Skeletal muscle tissue (tissue), 3 donors: ENCODE measurements at regions not wholly inside any gene's neighbourhood (a gene's known extent, or its start where the extent isn't known, plus 50 kb on each side); places are given as distances from the start of the nearest gene placed in this dataset.

ENCODE experiments used
- H3K27ac ChIP-seq: one replicate; pipeline ENCODE4 v1.7.0; 2013; ENCODE audit warnings: mild to moderate bottlenecking, low read depth, low read length, inconsistent platforms
- H3K27me3 ChIP-seq, 3 donors: one replicate each; pipeline ENCODE4 v1.7.0; 2013; ENCODE audit warnings: low read length in 3 of 3; ENCODE audit not compliant: control insufficient read depth in 3 of 3, insufficient read depth in 3 of 3
- H3K36me3 ChIP-seq, 3 donors: one replicate each; pipeline ENCODE4 v1.7.0; 2013; ENCODE audit warnings: low read length in 3 of 3; ENCODE audit not compliant: control insufficient read depth in 3 of 3, insufficient read depth in 3 of 3
- H3K4me1 ChIP-seq, 3 donors: one replicate each; pipeline ENCODE4 v1.7.0; 2013; ENCODE audit warnings: low read length in 3 of 3, mild to moderate bottlenecking in 3 of 3; ENCODE audit not compliant: control insufficient read depth in 3 of 3, insufficient read depth in 3 of 3
- H3K4me3 ChIP-seq, 3 donors: one replicate each; pipeline ENCODE4 v1.7.0; 2013; ENCODE audit warnings: low read length in 3 of 3
- H3K9ac ChIP-seq, 3 donors: one replicate each; pipeline ENCODE4 v1.7.0; 2013; ENCODE audit warnings: low read length in 3 of 3, mild to moderate bottlenecking in 3 of 3, moderate library complexity in 2 of 3, low read depth in 1 of 3
- H3K9me3 ChIP-seq, 3 donors: one replicate each; pipeline ENCODE4 v1.7.0; 2013; ENCODE audit warnings: low read length in 3 of 3; ENCODE audit not compliant: control insufficient read depth in 3 of 3
- donor health status: Osteomylitis.

- Histone ChIP-seq H3K27ac (no peak overlapping the region), H3K4me3 (no peak overlapping the region), H3K9me3 (no peaks in the 10 kb centered on the region), H3K9ac (no peak overlapping the region), H3K36me3 (no peaks in the 10 kb centered on the region), H3K27me3 (no peaks in the 10 kb centered on the region), H3K4me1 (no peaks in the 10 kb centered on the region)
Observed at GRCh38 chr3:166085164-166085856, 248.1 kb upstream of the BCHE start.

- no peaks in the 10 kb centered on the region for H3K36me3 ChIP-seq
- H3K4me1 ChIP-seq, result no peaks in the 10 kb centered on the region
- no peaks in the 10 kb centered on the region for H3K9me3 ChIP-seq
- H3K9ac ChIP-seq, result no peak overlapping the region
- H3K27ac ChIP-seq, result no peak overlapping the region
- no peaks in the 10 kb centered on the region for H3K27me3 ChIP-seq
- no peak overlapping the region for H3K4me3 ChIP-seq
Observed at GRCh38 chr3:166080096-166080495, 242.9 kb upstream of the BCHE start.

GRCh38 chr3:166071831-166072230 lies 234.6 kb upstream of the BCHE start:
- no peaks in the 10 kb centered on the region for H3K36me3 ChIP-seq
- H3K9ac ChIP-seq, result no peak overlapping the region
- no peaks in the 10 kb centered on the region for H3K4me1 ChIP-seq
- no peak overlapping the region for H3K27ac ChIP-seq
- no peaks in the 10 kb centered on the region for H3K9me3 ChIP-seq
- H3K4me3 ChIP-seq, result no peak overlapping the region
- no peaks in the 10 kb centered on the region for H3K27me3 ChIP-seq

- no peaks in the 10 kb centered on the region for H3K4me1 ChIP-seq
- no peaks in the 10 kb centered on the region for H3K9me3 ChIP-seq
- no peak overlapping the region for H3K27ac ChIP-seq
- no peak overlapping the region for H3K4me3 ChIP-seq
- H3K9ac ChIP-seq, result no peak overlapping the region
- no peaks in the 10 kb centered on the region for H3K36me3 ChIP-seq
- H3K27me3 ChIP-seq, result no peaks in the 10 kb centered on the region
Observed at GRCh38 chr3:166064476-166064875, 227.3 kb upstream of the BCHE start.

- no peaks in the 10 kb centered on the region for H3K9me3 ChIP-seq
- no peak overlapping the region for H3K27ac ChIP-seq
- no peaks in the 10 kb centered on the region for H3K27me3 ChIP-seq
- no peak overlapping the region for H3K4me3 ChIP-seq
- H3K9ac ChIP-seq, result no peak overlapping the region
- H3K36me3 ChIP-seq, result no peaks in the 10 kb centered on the region
- no peaks in the 10 kb centered on the region for H3K4me1 ChIP-seq
Observed at GRCh38 chr3:166060789-166061479, 223.7 kb upstream of the BCHE start.

- Histone ChIP-seq H3K4me3 (no peak overlapping the region), H3K9ac (no peak overlapping the region), H3K27ac (no peak overlapping the region), H3K36me3 (no peaks in the 10 kb centered on the region), H3K4me1 (no peaks in the 10 kb centered on the region), H3K9me3 (no peaks in the 10 kb centered on the region), H3K27me3 (no peaks in the 10 kb centered on the region)
Observed at GRCh38 chr3:166052440-166052839, 215.2 kb upstream of the BCHE start.

- Histone ChIP-seq H3K4me3 (no peak overlapping the region), H3K4me1 (no peaks in the 10 kb centered on the region), H3K27me3 (no peaks in the 10 kb centered on the region), H3K9ac (no peak overlapping the region), H3K27ac (no peak overlapping the region), H3K36me3 (no peaks in the 10 kb centered on the region), H3K9me3 (no peaks in the 10 kb centered on the region)
Observed at GRCh38 chr3:166029507-166029906, 192.3 kb upstream of the BCHE start.

GRCh38 chr3:166013073-166013679 lies 176.0 kb upstream of the BCHE start:
- Histone ChIP-seq H3K4me1 (no peaks in the 10 kb centered on the region), H3K4me3 (no peak overlapping the region), H3K27ac (no peak overlapping the region), H3K27me3 (no peaks in the 10 kb centered on the region), H3K9ac (no peak overlapping the region), H3K36me3 (no peaks in the 10 kb centered on the region), H3K9me3 (peaks cover 0 to 3% (median 0%) of the 10 kb centered on the region in 3 donors)

- H3K9me3 ChIP-seq, result peaks cover 0 to 3% (median 0%) of the 10 kb centered on the region in 3 donors
- no peak overlapping the region for H3K27ac ChIP-seq
- H3K36me3 ChIP-seq, result no peaks in the 10 kb centered on the region
- H3K4me3 ChIP-seq, result no peak overlapping the region
- no peak overlapping the region for H3K9ac ChIP-seq
- H3K27me3 ChIP-seq, result no peaks in the 10 kb centered on the region
- no peaks in the 10 kb centered on the region for H3K4me1 ChIP-seq
Observed at GRCh38 chr3:166011771-166012170, 174.5 kb upstream of the BCHE start.

- no peak overlapping the region for H3K4me3 ChIP-seq
- no peaks in the 10 kb centered on the region for H3K4me1 ChIP-seq
- no peak overlapping the region for H3K27ac ChIP-seq
- no peak overlapping the region for H3K9ac ChIP-seq
- no peaks in the 10 kb centered on the region for H3K27me3 ChIP-seq
- no peaks in the 10 kb centered on the region for H3K36me3 ChIP-seq
- H3K9me3 ChIP-seq, result no peaks in the 10 kb centered on the region
Observed at GRCh38 chr3:166005126-166005525, 167.9 kb upstream of the BCHE start.
